AG10803 (cell line): ENCODE measurements at regions not wholly inside any gene's neighbourhood (a gene's known extent, or its start where the extent isn't known, plus 50 kb on each side); places are given as distances from the start of the nearest gene placed in this dataset.
A peak's percentile ranks its signal among the peaks of the same experiment; 100 is the strongest.

Experiments
- DNase-seq: peaks from one replicate; pipeline ENCODE4 v3.0.0; 2010; ENCODE audit warnings: low read depth
- H3K4me3 ChIP-seq: 2 replicates; pipeline ENCODE4 v1.5.1; 2011; ENCODE audit warnings: mild to moderate bottlenecking, low read length, control low read depth
- TF ChIP-seq, protein P1 (sequence below): conservative IDR thresholded peaks from 2 replicates; pipeline ENCODE4 v1.5.1; 2011; ENCODE audit warnings: mild to moderate bottlenecking, low read length, control low read depth, inconsistent platforms

DNA sequence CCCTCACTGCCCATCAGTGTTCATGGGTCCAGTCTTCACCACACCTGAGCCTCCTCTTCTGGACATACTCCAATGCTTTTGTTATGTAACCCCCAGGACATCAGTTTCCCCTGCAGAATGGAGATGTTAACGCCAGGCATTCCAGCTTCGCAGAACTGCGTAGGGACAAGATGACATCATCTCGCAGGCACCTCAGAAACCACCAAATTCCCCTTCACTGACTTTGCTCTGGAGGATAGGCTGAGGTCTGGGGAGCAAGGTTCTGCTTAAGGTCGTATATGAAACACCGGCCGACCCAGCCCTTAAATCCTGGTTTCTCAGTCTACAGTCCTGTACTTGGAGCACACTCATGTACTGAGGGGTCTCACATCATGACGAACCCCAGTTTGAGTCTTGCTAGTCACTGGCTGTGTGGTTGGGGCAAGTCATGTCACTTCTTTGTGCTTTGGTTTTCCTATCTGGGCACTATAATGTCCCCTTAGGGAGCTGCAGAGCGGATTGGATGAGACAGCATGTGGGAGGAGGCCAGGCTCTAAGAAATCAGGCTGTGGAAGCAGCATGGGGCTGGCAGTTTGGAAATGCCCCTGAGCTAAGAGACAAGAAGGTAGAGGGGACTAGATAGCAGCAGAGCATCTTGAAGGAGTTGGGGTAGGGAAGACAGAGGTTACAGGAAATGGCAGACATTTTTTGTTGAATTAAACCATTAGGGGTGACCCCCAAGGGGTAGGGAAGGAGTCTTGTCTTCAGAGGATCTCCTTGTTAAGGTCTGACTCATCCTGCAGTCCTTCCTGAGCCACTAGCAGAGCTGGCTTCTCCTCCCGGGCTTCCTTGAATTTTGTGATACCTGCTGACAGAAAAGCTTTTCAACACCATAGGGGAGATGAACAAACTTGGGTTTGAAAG lies 138.3 kb downstream of the FOXD2 start:
- peak; percentile 60 for DNase-seq
- TF ChIP-seq, protein P1, sequence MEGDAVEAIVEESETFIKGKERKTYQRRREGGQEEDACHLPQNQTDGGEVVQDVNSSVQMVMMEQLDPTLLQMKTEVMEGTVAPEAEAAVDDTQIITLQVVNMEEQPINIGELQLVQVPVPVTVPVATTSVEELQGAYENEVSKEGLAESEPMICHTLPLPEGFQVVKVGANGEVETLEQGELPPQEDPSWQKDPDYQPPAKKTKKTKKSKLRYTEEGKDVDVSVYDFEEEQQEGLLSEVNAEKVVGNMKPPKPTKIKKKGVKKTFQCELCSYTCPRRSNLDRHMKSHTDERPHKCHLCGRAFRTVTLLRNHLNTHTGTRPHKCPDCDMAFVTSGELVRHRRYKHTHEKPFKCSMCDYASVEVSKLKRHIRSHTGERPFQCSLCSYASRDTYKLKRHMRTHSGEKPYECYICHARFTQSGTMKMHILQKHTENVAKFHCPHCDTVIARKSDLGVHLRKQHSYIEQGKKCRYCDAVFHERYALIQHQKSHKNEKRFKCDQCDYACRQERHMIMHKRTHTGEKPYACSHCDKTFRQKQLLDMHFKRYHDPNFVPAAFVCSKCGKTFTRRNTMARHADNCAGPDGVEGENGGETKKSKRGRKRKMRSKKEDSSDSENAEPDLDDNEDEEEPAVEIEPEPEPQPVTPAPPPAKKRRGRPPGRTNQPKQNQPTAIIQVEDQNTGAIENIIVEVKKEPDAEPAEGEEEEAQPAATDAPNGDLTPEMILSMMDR = no peak
- no peak overlapping the region for H3K4me3 ChIP-seq

- no peak for DNase-seq
- TF ChIP-seq, protein P1 = no peak
- no peak overlapping the region for H3K4me3 ChIP-seq
These were observed 138.9 kb downstream of the FOXD2 start for GRCh38 chr1:47576758-47577115.

DNA sequence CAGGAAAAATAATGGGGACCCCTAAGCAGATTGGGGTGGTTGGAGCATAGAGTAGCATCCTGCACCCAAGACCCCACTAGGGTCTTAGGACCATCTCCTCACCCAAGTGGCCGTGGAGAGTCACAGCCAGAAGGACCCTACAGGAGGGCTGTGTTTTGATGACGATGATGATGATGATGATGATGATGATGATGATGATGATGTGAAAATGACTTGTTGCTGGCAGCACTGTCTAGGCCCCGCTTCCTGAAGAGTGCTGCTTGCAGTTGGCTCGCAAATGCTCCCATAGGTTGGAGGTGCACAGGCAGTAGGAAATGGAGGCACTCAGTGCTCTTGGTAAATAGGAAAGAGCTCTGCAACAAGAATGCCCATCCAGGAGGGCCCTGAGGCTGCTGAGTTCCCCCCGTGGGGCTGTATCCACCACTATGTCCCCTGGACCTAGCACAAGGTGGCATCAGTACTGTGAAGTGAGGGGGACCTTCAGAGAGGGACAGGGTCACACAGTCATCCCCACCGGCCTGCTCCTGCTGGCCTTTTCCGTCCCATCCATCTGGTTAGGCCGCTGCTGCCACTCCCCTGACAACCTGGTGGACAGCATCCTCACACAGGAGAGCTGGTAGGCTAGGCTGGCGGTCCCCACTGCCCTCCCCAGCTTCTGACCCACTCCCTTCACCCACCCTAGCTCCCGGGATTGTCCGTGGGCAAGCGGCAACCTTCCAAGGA lies 139.6 kb downstream of the FOXD2 start:
- no peak for DNase-seq
- TF ChIP-seq, protein P1 = no peak
- no peak overlapping the region for H3K4me3 ChIP-seq

DNA sequence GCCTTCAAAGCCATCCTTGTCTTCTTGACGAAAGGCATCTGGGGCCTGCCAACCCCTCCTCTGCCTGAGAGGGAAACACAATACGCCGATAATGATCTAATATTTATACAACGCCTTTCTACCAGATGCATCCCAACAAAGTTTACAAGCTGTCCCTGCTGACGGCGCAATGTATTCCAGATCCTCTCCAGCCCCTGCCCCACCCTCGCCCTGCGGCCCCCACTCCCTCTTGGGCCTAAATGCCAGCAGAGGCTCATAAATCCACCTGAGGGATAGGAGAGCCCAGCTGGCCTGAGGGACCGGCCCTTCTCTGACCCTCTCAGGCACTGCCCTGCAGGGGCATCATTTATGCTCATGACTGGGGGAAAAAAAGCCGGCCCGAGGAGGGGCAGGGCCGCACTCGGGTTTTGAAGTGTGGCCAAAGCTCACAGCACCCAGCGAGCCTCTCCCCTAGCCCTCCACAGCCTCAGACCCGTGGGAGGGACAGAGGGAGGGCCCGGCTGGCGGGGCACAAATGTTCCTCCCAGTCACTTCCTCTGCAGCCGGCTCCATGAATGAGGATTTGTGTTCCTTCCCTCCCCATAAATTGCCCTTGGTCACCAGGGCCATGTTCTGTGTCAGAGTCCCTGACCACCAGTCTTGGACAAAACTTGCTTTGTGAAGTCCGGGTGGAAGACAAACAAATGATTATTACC lies 140.3 kb downstream of the FOXD2 start:
- DNase-seq = no peak
- TF ChIP-seq, protein P1 = no peak
- no peak overlapping the region for H3K4me3 ChIP-seq

DNA sequence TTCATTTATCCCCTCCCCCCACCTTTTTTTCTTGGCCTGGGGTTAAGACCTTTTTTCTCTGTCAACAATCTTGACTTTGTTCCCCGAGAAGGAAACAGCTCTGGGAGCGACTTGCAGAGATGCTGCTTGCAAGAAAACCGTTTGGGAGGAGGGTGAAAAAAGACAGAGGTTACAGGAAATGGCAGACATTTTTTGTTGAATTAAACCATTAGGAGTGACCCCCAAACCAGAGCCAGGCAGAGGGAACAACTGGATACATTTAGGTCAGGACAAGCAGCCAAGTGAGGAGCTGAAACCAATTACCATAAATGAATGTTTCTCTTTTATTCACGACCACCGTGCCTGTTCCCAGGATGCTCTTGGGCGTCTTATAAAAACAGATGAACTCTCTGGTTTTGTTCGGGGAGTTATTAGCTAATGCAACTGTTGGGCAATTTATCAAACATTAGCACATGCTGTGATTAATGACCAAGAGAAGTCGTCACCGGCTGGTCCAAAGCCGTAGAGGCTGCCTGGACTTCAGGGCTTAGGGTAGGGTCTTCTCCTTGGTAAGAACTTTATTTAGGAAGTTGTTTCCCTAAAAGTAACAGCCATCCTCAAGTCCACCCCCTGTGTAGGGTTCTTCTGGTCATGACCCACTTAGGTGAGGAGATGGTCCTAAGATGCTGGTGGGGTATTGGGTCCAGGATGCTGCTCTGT lies 141.0 kb downstream of the FOXD2 start:
- H3K4me3 ChIP-seq = no peak overlapping the region
- TF ChIP-seq, protein P1 = no peak
- DNase-seq = peak; percentile 10

GRCh38 chr1:47579809-47580208 lies 142.0 kb downstream of the FOXD2 start:
- TF ChIP-seq, protein P1 = no peak
- H3K4me3 ChIP-seq = no peak overlapping the region
- no peak for DNase-seq
